HCT116 (cell line): ENCODE measurements at regions not wholly inside any gene's neighbourhood (a gene's known extent, or its start where the extent isn't known, plus 50 kb on each side); places are given as distances from the start of the nearest gene placed in this dataset.

ENCODE experiments used
- ATAC-seq: fragments of 200-7000 bp; cut with Tn5 transposase; 2 replicates; pipeline ENCODE4 v1.9.1; 2020; ENCODE audit warnings: mild to moderate bottlenecking, moderate library complexity
- BruUV-seq: library from RNA; stranded (reverse); fragments of 400-500 nt; replicated peaks from 2 replicates; lab custom pipeline; 2021; lab: Mats Ljungman, UMichigan
- CTCF ChIA-PET: fragments of 300-600 bp; sonication (Branson Sonifier 250); formaldehyde crosslinking; loops from one replicate; lab custom pipeline; 2021; ENCODE audit warnings: antibody characterized with exemption; lab: Charles Lee
- POLR2A ChIA-PET: fragments of 300-600, 350-600 bp; sonication (Branson Sonifier 250); formaldehyde crosslinking; loops from one replicate; lab custom pipeline; 2021; ENCODE audit warnings: antibody characterized with exemption; lab: Charles Lee
- RAD21 ChIA-PET, 2 experiments: fragments of 300-600 bp; sonication (Branson Sonifier 250); formaldehyde crosslinking; loops; one replicate each; lab custom pipeline; 2023; ENCODE audit warnings: low total read pairs in 2 of 2; ENCODE audit not compliant: uncharacterized antibody in 2 of 2, unreplicated experiment in 2 of 2, low non-redundant PET in 1 of 2; lab: Charles Lee
- DNase-seq: peaks from one replicate; pipeline ENCODE4 v3.0.0-alpha.2; 2010; ENCODE audit warnings: low read depth, low spot score
- H2AFZ ChIP-seq: fragments of 200-600 bp; shearing (Covaris generic), sonication (generic); 2 replicates; pipeline ENCODE4 v1.6.1; 2017; ENCODE audit warnings: low read depth, mixed run types, mixed read lengths, antibody characterized with exemption, low read length; ENCODE audit not compliant: poor library complexity, severe bottlenecking
- H3K27ac ChIP-seq: 2 replicates; pipeline ENCODE4 v1.5.1; 2012; ENCODE audit warnings: low read depth, low read length
- H3K27me3 ChIP-seq: fragments of 200-600 bp; sonication (generic); 2 replicates; pipeline ENCODE4 v1.6.1; 2016; ENCODE audit warnings: mixed run types, low read length, mixed read lengths; ENCODE audit not compliant: insufficient read depth
- H3K36me3 ChIP-seq, 2 experiments: fragments of 200-500 bp in 1 of 2; fragments of 200-600 bp in 1 of 2; sonication (Bioruptor generic) in 1 of 2; sonication (generic) in 1 of 2; 2 replicates each; pipeline versions ENCODE4 v1.5.1 to v1.6.1; 2014 to 2016; ENCODE audit warnings: low read length in 2 of 2, inconsistent platforms in 1 of 2, mixed read lengths in 1 of 2, mixed run types in 1 of 2; ENCODE audit not compliant: insufficient read depth in 2 of 2, control insufficient read depth in 1 of 2
- H3K4me1 ChIP-seq, 2 experiments: fragments of 200-600 bp in 1 of 2; sonication (generic) in 1 of 2; 2 replicates each; pipeline versions ENCODE4 v1.5.1 to v1.6.1; 2012 to 2017; ENCODE audit warnings: low read length in 2 of 2, inconsistent platforms in 1 of 2, mild to moderate bottlenecking in 1 of 2, mixed read lengths in 1 of 2, mixed run types in 1 of 2, moderate library complexity in 1 of 2; ENCODE audit not compliant: insufficient read depth in 2 of 2, control insufficient read depth in 1 of 2
- H3K4me2 ChIP-seq: fragments of 200-600 bp; sonication (generic); 2 replicates; pipeline ENCODE4 v1.6.1; 2017; ENCODE audit warnings: mixed run types, low read length, mixed read lengths
- H3K4me3 ChIP-seq, 2 experiments: fragments of 200-600 bp in 1 of 2; sonication (generic) in 1 of 2; replicated peaks in 1 of 2; 2 replicates each; pipeline ENCODE4 v1.5.1; 2011 to 2016; ENCODE audit warnings: low read length in 2 of 2, control low read depth in 1 of 2, low read depth in 1 of 2, mild to moderate bottlenecking in 1 of 2, mixed read lengths in 1 of 2, mixed run types in 1 of 2
- H3K79me2 ChIP-seq: fragments of 200-600 bp; sonication (generic); 2 replicates; pipeline ENCODE4 v1.6.1; 2017; ENCODE audit warnings: mild to moderate bottlenecking, mixed run types, low read length, moderate library complexity, mixed read lengths; ENCODE audit not compliant: insufficient read depth
- H3K9ac ChIP-seq: fragments of 200-600 bp; sonication (generic); 2 replicates; pipeline ENCODE4 v1.6.1; 2016; ENCODE audit warnings: low read length, mixed read lengths
- H3K9me2 ChIP-seq: fragments of 200-600 bp; sonication (generic), shearing (Covaris generic); 2 replicates; pipeline ENCODE4 v1.6.1; 2017; ENCODE audit warnings: mixed run types, mild to moderate bottlenecking, moderate library complexity; ENCODE audit not compliant: insufficient read depth
- H3K9me3 ChIP-seq, 2 experiments: fragments of 200-500 bp in 1 of 2; fragments of 200-600 bp in 1 of 2; sonication (Bioruptor generic) in 1 of 2; sonication (generic) in 1 of 2; 2 replicates each; pipeline ENCODE4 v1.6.1; 2014 to 2017; ENCODE audit warnings: low read length in 2 of 2, mixed read lengths in 2 of 2, inconsistent platforms in 1 of 2, low read depth in 1 of 2, mild to moderate bottlenecking in 1 of 2, mixed run types in 1 of 2, moderate library complexity in 1 of 2; ENCODE audit not compliant: control insufficient read depth in 1 of 2, insufficient read depth in 1 of 2
- H4K20me1 ChIP-seq: fragments of 200-600 bp; sonication (generic), shearing (Covaris generic); 2 replicates; pipeline ENCODE4 v1.6.1; 2017; ENCODE audit warnings: mixed run types, mild to moderate bottlenecking, moderate library complexity; ENCODE audit not compliant: insufficient read depth
- EGR1 ChIP-seq: IDR thresholded peaks from 2 replicates; pipeline ENCODE4 v1.6.1; 2012; ENCODE audit warnings: low read depth
- SP1 ChIP-seq: IDR thresholded peaks from 2 replicates; pipeline ENCODE4 v1.6.1; 2012; ENCODE audit warnings: low read depth
- SRF ChIP-seq: IDR thresholded peaks from 2 replicates; pipeline ENCODE4 v1.6.1; 2012; ENCODE audit warnings: low read depth
- ZNF274 ChIP-seq: fragments of 200-500 bp; sonication (Bioruptor generic); IDR thresholded peaks from 2 replicates; pipeline ENCODE4 v1.6.1; 2014; ENCODE audit warnings: mild to moderate bottlenecking, low read depth, low read length, inconsistent platforms
- intact Hi-C: fragments of 100-400 bp; cut with micrococcal nuclease; formaldehyde crosslinking; loops from 2 replicates; pipeline ENCODE4 v1.10.0; 2022
- TF ChIP-seq, protein P1 (sequence below), 3 experiments: fragments of 200-600 bp in 1 of 3; sonication (generic) in 1 of 3; IDR thresholded peaks in 2 of 3; conservative IDR thresholded peaks in 1 of 3; 2 replicates each; pipeline ENCODE4 v1.5.1; 2012 to 2017; ENCODE audit warnings: low read depth in 2 of 3, low read length in 2 of 3, antibody characterized with exemption in 1 of 3, borderline replicate concordance in 1 of 3, control low read depth in 1 of 3, mild to moderate bottlenecking in 1 of 3, mixed read lengths in 1 of 3, mixed run types in 1 of 3, moderate library complexity in 1 of 3; ENCODE audit not compliant: insufficient read depth in 1 of 3

DNA sequence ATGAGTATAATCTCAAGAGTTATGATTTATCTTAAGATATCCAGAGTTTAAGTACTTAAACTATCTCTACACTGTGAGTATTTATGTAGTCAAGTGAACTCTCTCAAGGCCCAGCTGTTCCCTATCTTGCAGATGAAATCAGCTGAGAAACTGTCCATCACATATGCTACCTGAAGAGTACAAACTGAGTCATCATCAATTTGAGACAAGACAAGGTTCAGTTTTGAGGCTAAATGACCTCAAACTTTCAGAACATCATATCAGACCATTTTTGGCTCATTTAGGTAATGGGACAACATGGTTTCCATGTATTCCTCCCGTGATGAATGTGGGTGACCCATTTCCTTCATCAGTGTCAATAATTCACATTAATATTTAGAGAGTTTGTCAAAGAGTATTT, 53.1 kb upstream of the AUTS2 start:
- Histone ChIP-seq H3K4me2 (no peak overlapping the region), H3K9me3 (peaks cover 0 to 13% of the 10 kb centered on the region in 2 experiments; a peak in 2 of 4 replicates), H3K79me2 (no peaks in the 10 kb centered on the region), H3K36me3 (no peaks in the 10 kb centered on the region), H3K4me3 (no peak overlapping the region), H3K27ac (no peak overlapping the region), H4K20me1 (no peaks in the 10 kb centered on the region), H2AFZ (no peak overlapping the region), H3K9ac (no peak overlapping the region), H3K9me2 (no peaks in the 10 kb centered on the region), H3K4me1 (no peaks in the 10 kb centered on the region), H3K27me3 (no peaks in the 10 kb centered on the region)
- intact Hi-C loops = no loop called here
- ATAC-seq (no peak), DNase-seq (no peak)
- POLR2A ChIA-PET = no interaction called here
- RAD21 ChIA-PET = no interaction called here
- no TSS peak for BruUV-seq
- TF ChIP-seq ZNF274 (no peak), EGR1 (no peak), SRF (no peak), SP1 (no peak)
- TF ChIP-seq, protein P1, sequence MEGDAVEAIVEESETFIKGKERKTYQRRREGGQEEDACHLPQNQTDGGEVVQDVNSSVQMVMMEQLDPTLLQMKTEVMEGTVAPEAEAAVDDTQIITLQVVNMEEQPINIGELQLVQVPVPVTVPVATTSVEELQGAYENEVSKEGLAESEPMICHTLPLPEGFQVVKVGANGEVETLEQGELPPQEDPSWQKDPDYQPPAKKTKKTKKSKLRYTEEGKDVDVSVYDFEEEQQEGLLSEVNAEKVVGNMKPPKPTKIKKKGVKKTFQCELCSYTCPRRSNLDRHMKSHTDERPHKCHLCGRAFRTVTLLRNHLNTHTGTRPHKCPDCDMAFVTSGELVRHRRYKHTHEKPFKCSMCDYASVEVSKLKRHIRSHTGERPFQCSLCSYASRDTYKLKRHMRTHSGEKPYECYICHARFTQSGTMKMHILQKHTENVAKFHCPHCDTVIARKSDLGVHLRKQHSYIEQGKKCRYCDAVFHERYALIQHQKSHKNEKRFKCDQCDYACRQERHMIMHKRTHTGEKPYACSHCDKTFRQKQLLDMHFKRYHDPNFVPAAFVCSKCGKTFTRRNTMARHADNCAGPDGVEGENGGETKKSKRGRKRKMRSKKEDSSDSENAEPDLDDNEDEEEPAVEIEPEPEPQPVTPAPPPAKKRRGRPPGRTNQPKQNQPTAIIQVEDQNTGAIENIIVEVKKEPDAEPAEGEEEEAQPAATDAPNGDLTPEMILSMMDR (IDR thresholded peaks at IDR 0.05 in 2 of 3, conservative IDR thresholded peaks at IDR 0.05 in 1 of 3; ENCODE audit: borderline replicate concordance in 1 of 3, insufficient read depth in 1 of 3, low read depth in 2 of 3, low read length in 2 of 3) = no peak
- CTCF ChIA-PET = no interaction called here
